ENCODE measurements at regions not wholly inside any gene's neighbourhood (a gene's known extent, or its start where the extent isn't known, plus 50 kb on each side); places are given as distances from the start of the nearest gene placed in this dataset.
"Not testable (repeated sequence)": the region's sequence is repeated elsewhere in the genome, so short reads cannot be mapped to it uniquely, and the experiment has no call there.

GRCh38 chr6:163748886-163749285 is 334.4 kb downstream of the QKI start:
- WGBS, 2 experiments (ENCODE audit: low coverage in 1 of 2, low lambda C conversion rate in 2 of 2, missing lambda C conversion rate in 2 of 2) = 87 to 88% methylated on average over 13 to 15 of the region's 15 CpGs
- TF ChIP-seq EZH2phosphoT487 (IDR thresholded peaks at IDR 0.05; ENCODE audit: insufficient read depth, low read depth) = no peak
- no peak for TF ChIP-seq EZH2 (IDR thresholded peaks at IDR 0.05; ENCODE audit: insufficient read depth, poor library complexity, severe bottlenecking)
- H3K9ac ChIP-seq = no peak overlapping the region
- H4K20me1 ChIP-seq (ENCODE audit: insufficient read depth) = no peaks in the 10 kb centered on the region
- H3K27ac ChIP-seq = no peak overlapping the region
- H3K4me2 ChIP-seq (ENCODE audit: unreplicated experiment) = no peak overlapping the region
- no peaks in the 10 kb centered on the region for H3K79me2 ChIP-seq (ENCODE audit: insufficient read depth)
- no peaks in the 10 kb centered on the region for H3F3A ChIP-seq (ENCODE audit: insufficient read depth)
- H3K36me3 ChIP-seq (ENCODE audit: low read depth) = no peaks in the 10 kb centered on the region
- H3K9me2 ChIP-seq (ENCODE audit: insufficient read depth) = no peaks in the 10 kb centered on the region
- no peak overlapping the region for H2AFZ ChIP-seq
- no peak overlapping the region for H3K4me3 ChIP-seq
- in situ Hi-C loops (cut with MboI) = no loop called here
- peaks cover 14% of the 10 kb centered on the region for H3K4me1 ChIP-seq (ENCODE audit: insufficient read depth)
- no peaks in the 10 kb centered on the region for H3K9me3 ChIP-seq (ENCODE audit: low read depth)
- no peak for DNase-seq
- no peaks in the 10 kb centered on the region; the same call in 1 of the 2 replicates for H3K27me3 ChIP-seq (replicated peaks; ENCODE audit: insufficient read depth)

- Histone ChIP-seq H3K27me3 (replicated peaks; ENCODE audit: insufficient read depth) (no peaks in the 10 kb centered on the region; the same call in 1 of the 2 replicates), H3K36me3 (ENCODE audit: low read depth) (no peaks in the 10 kb centered on the region), H3K79me2 (ENCODE audit: insufficient read depth) (no peaks in the 10 kb centered on the region), H4K20me1 (ENCODE audit: insufficient read depth) (no peaks in the 10 kb centered on the region), H3K9me3 (ENCODE audit: low read depth) (no peaks in the 10 kb centered on the region), H3K9me2 (ENCODE audit: insufficient read depth) (no peaks in the 10 kb centered on the region), H2AFZ (no peak overlapping the region), H3K27ac (no peak overlapping the region), H3K9ac (no peak overlapping the region), H3K4me2 (ENCODE audit: unreplicated experiment) (no peak overlapping the region), H3K4me3 (no peak overlapping the region), H3K4me1 (ENCODE audit: insufficient read depth) (peaks cover 14% of the 10 kb centered on the region), H3F3A (ENCODE audit: insufficient read depth) (no peaks in the 10 kb centered on the region)
- no peak for DNase-seq
- TF ChIP-seq EZH2phosphoT487 (IDR thresholded peaks at IDR 0.05; ENCODE audit: insufficient read depth, low read depth) (no peak), EZH2 (IDR thresholded peaks at IDR 0.05; ENCODE audit: insufficient read depth, poor library complexity, severe bottlenecking) (no peak)
- 90 to 92% methylated on average over 9 of the region's 9 CpGs for WGBS, 2 experiments (ENCODE audit: low coverage in 1 of 2, low lambda C conversion rate in 2 of 2, missing lambda C conversion rate in 2 of 2)
- in situ Hi-C loops (cut with MboI) = no loop called here
These were observed 333.5 kb downstream of the QKI start for GRCh38 chr6:163748036-163748435.

GRCh38 chr6:163747058-163747457 is 332.5 kb downstream of the QKI start:
- H3K4me2 ChIP-seq (ENCODE audit: unreplicated experiment); H3K9me3 ChIP-seq (ENCODE audit: low read depth); H4K20me1 ChIP-seq (ENCODE audit: insufficient read depth); H3K4me3 ChIP-seq; H3K9ac ChIP-seq; H3K36me3 ChIP-seq (ENCODE audit: low read depth); H3K27ac ChIP-seq; H3K9me2 ChIP-seq (ENCODE audit: insufficient read depth); H3K79me2 ChIP-seq (ENCODE audit: insufficient read depth); in situ Hi-C loops (cut with MboI); H2AFZ ChIP-seq; H3K27me3 ChIP-seq (replicated peaks; ENCODE audit: insufficient read depth); H3F3A ChIP-seq (ENCODE audit: insufficient read depth): not testable (repeated sequence)
- peaks cover 14% of the 10 kb centered on the region for H3K4me1 ChIP-seq (ENCODE audit: insufficient read depth)
- 82 to 92% methylated on average over 5 of the region's 5 CpGs for WGBS, 2 experiments (ENCODE audit: low coverage in 1 of 2, low lambda C conversion rate in 2 of 2, missing lambda C conversion rate in 2 of 2)
- peak; percentile 4 for DNase-seq

GRCh38 chr6:163745536-163746400 is 331.2 kb downstream of the QKI start:
- DNase-seq = peak; percentile 85
- Histone ChIP-seq H3K79me2 (ENCODE audit: insufficient read depth) (no peaks in the 10 kb centered on the region), H3K27me3 (replicated peaks; ENCODE audit: insufficient read depth) (no peaks in the 10 kb centered on the region; the same call in 1 of the 2 replicates), H3K9me3 (ENCODE audit: low read depth) (no peaks in the 10 kb centered on the region), H2AFZ (no peak overlapping the region), H3K9ac (no peak overlapping the region), H3K4me1 (ENCODE audit: insufficient read depth) (peaks cover 14% of the 10 kb centered on the region), H3K36me3 (ENCODE audit: low read depth) (no peaks in the 10 kb centered on the region), H4K20me1 (ENCODE audit: insufficient read depth) (no peaks in the 10 kb centered on the region), H3F3A (ENCODE audit: insufficient read depth) (no peaks in the 10 kb centered on the region), H3K4me2 (ENCODE audit: unreplicated experiment) (peak overlapping the region; percentile 55), H3K9me2 (ENCODE audit: insufficient read depth) (no peaks in the 10 kb centered on the region), H3K27ac (no peak overlapping the region), H3K4me3 (no peak overlapping the region)
- 0 out of 2 replicates have a peak, but pooled peaks have one; percentile 51 for TF ChIP-seq EZH2phosphoT487 (IDR thresholded peaks at IDR 0.05; ENCODE audit: insufficient read depth, low read depth)
- no peak for TF ChIP-seq EZH2 (IDR thresholded peaks at IDR 0.05; ENCODE audit: insufficient read depth, poor library complexity, severe bottlenecking)
- in situ Hi-C loops (cut with MboI) = no loop called here
- WGBS, 2 experiments (ENCODE audit: low coverage in 1 of 2, low lambda C conversion rate in 2 of 2, missing lambda C conversion rate in 2 of 2) = 15 to 21% methylated on average over 10 of the region's 10 CpGs
